ENCODE measurements at regions not wholly inside any gene's neighbourhood (a gene's known extent, or its start where the extent isn't known, plus 50 kb on each side); places are given as distances from the start of the nearest gene placed in this dataset.

DNA sequence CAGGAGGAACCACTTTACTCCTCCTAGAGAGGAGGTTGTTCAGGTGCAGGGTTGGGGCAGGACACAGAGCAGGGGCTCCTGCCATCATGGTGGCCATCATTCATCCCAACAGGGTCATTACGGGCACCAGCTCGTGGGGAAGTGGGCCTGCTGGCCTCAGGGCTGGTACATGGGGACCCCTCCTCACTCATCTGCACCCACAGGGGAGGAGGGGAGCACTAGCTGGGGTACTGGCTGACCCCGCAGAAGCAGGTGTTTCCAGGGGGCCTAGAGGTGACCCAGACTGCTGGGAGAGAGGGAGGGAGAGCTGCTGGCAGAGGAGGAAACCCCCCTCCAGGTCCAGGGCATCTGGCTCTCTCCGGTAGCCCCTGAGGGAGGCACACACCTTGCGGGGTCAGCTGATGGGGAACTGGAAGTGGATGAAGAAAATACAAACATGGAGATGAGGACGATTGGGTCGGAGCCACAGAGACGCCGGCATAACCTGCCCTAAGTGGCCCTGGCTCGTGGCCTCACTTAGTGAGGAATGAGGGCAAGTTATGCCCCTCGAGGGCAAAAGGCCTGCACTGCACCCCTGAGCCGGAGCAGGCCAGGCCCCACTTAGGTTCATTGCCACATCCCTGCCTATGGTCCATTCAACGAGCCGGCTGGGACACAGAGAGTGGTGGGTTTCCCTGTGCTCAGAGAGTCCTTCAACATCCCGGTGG is 76.2 kb downstream of the SOX1 start:
- no peak overlapping the region for H3K4me3 ChIP-seq
- H3K9me3 ChIP-seq, result no peaks in the 10 kb centered on the region
- intact Hi-C loops (cut with DNase I), result no loop called here
- no peaks in the 10 kb centered on the region for H3K36me3 ChIP-seq
- no peak for DNase-seq (ENCODE audit: low spot score in 2 of 2)
- H3K4me1 ChIP-seq, result no peaks in the 10 kb centered on the region
- TF ChIP-seq, protein P1, sequence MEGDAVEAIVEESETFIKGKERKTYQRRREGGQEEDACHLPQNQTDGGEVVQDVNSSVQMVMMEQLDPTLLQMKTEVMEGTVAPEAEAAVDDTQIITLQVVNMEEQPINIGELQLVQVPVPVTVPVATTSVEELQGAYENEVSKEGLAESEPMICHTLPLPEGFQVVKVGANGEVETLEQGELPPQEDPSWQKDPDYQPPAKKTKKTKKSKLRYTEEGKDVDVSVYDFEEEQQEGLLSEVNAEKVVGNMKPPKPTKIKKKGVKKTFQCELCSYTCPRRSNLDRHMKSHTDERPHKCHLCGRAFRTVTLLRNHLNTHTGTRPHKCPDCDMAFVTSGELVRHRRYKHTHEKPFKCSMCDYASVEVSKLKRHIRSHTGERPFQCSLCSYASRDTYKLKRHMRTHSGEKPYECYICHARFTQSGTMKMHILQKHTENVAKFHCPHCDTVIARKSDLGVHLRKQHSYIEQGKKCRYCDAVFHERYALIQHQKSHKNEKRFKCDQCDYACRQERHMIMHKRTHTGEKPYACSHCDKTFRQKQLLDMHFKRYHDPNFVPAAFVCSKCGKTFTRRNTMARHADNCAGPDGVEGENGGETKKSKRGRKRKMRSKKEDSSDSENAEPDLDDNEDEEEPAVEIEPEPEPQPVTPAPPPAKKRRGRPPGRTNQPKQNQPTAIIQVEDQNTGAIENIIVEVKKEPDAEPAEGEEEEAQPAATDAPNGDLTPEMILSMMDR (IDR thresholded peaks at IDR 0.05), result no peak
- H3K27me3 ChIP-seq, result no peaks in the 10 kb centered on the region
- no peak overlapping the region for H3K27ac ChIP-seq

GRCh38 chr13:112143753-112144615 is 77.0 kb downstream of the SOX1 start:
- intact Hi-C loops (cut with DNase I), result no loop called here
- Histone ChIP-seq H3K36me3 (no peaks in the 10 kb centered on the region), H3K27me3 (no peaks in the 10 kb centered on the region), H3K4me1 (no peaks in the 10 kb centered on the region), H3K27ac (no peak overlapping the region), H3K9me3 (no peaks in the 10 kb centered on the region), H3K4me3 (no peak overlapping the region)
- TF ChIP-seq, protein P1 (IDR thresholded peaks at IDR 0.05), result no peak
- DNase-seq (ENCODE audit: low spot score in 2 of 2), result no peak

GRCh38 chr13:112144616-112145550 is 77.9 kb downstream of the SOX1 start:
- TF ChIP-seq, protein P1 (IDR thresholded peaks at IDR 0.05), result no peak
- Histone ChIP-seq H3K4me3 (no peak overlapping the region), H3K27me3 (no peaks in the 10 kb centered on the region), H3K36me3 (no peaks in the 10 kb centered on the region), H3K4me1 (no peaks in the 10 kb centered on the region), H3K9me3 (no peaks in the 10 kb centered on the region), H3K27ac (no peak overlapping the region)
- no peak for DNase-seq (ENCODE audit: low spot score in 2 of 2)
- intact Hi-C loops (cut with DNase I), result no loop called here

GRCh38 chr13:112145551-112146360 is 78.8 kb downstream of the SOX1 start:
- no peaks in the 10 kb centered on the region for H3K4me1 ChIP-seq
- H3K27ac ChIP-seq, result no peak overlapping the region
- DNase-seq (ENCODE audit: low spot score in 2 of 2), result no peak
- no peaks in the 10 kb centered on the region for H3K36me3 ChIP-seq
- no peaks in the 10 kb centered on the region for H3K27me3 ChIP-seq
- no peaks in the 10 kb centered on the region for H3K9me3 ChIP-seq
- intact Hi-C loops (cut with DNase I), result no loop called here
- TF ChIP-seq, protein P1 (IDR thresholded peaks at IDR 0.05), result no peak
- no peak overlapping the region for H3K4me3 ChIP-seq

GRCh38 chr13:112150352-112150751 is 83.4 kb downstream of the SOX1 start:
- Histone ChIP-seq H3K4me1 (no peaks in the 10 kb centered on the region), H3K9me3 (no peaks in the 10 kb centered on the region), H3K4me3 (no peak overlapping the region), H3K27me3 (no peaks in the 10 kb centered on the region), H3K36me3 (no peaks in the 10 kb centered on the region), H3K27ac (no peak overlapping the region)
- DNase-seq (ENCODE audit: low spot score in 2 of 2), result no peak
- intact Hi-C loops (cut with DNase I), result no loop called here
- TF ChIP-seq, protein P1 (IDR thresholded peaks at IDR 0.05), result no peak
